ENCODE measurements at regions not wholly inside any gene's neighbourhood (a gene's known extent, or its start where the extent isn't known, plus 50 kb on each side); places are given as distances from the start of the nearest gene placed in this dataset.
A peak's percentile ranks its signal among the peaks of the same experiment; 100 is the strongest.

DNA sequence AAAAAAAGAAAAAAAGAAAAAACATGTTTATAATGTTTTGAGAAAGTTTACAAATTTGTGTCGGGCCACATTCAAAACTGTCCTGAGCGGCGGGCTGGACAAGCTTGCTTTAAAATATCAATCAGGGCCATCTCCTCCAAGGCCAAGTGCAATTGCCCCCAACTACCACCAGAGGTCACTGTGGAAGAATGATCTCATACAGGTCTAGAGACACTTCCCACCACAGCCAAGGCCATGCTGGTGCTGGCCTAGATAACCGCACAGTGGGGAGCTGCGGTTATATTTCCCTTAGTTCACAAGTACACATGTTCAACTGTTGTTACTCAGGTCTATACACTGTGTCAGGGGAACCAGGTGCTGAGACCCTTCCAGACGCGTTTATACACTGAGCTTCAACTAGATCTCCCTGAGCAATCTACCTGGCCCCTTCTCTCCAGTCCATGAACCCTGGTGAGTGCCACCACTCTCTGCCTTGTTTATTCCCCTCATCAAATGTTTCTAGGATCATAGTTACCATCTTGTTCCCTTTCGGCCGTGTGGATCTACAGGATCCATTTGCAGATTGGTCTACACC, 83.8 kb upstream of the CCL2 start:
- peak; percentile 15 to 32 for DNase-seq (ENCODE audit: low read depth in 2 of 2)

DNA sequence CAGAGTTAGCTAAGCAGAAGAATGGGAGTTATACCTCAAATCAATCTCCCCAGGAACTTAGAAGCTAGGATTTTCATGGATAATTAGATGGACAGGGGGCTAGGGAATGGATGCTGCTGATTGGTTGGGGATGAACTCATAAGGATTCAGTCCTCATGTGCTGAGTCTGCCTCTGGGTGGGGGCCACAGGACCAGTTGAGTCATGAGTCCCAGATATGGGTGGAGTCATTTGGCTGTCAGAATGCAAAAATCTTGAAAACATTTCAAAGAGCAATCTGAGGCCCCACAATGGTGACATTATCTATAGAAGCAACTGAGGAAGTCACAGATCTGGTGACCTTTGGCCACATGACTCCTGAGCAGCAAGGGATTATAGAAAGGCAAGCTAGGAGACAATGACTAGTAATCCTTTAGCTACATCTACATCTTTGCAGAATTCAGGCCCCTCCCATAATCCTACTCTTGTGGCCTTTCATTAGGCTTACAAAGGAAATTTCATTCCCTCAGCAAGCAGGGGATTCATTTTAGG, 82.6 kb upstream of the CCL2 start:
- DNase-seq (ENCODE audit: low read depth in 2 of 2), result no peak

DNA sequence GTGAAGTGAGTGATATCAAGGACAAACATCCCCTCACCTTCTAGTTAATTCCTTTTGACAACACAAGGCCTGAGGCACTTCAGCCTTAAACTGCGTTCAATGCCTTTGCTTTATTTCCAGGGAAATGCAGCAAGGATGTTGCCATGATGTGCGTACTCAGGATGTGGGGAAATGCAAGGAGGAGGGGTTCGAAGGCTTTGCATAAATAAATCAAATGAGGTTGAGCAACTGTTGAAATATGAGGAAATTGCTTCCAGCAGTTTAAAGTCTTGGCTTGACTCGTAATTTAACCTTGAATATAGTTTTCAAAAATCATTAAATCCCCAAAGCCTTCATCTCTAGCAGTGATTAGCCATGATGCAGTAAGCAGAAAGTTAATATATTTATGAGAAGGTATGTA, 81.8 kb upstream of the CCL2 start:
- DNase-seq (ENCODE audit: low read depth in 2 of 2), result no peak

DNA sequence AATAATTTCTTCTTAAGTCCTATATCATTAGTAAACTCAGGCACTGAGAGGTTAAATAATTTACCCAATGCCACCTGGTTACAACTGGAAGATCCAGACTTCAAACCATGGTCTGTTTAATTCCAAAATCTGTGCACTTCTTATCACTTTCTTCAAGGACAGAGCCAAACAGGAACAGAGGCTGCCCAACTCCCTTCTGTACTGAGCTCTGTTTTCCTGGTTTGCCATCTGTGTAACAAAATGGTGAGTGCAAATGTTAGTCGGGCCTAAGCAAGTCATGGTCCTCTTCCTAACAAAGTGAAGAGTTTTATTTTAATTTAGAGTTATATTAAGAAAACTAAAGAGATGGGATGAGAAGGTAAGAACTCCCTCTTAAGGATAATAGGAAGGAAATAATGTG, 80.6 kb upstream of the CCL2 start:
- DNase-seq (ENCODE audit: low read depth in 2 of 2), result no peak

DNA sequence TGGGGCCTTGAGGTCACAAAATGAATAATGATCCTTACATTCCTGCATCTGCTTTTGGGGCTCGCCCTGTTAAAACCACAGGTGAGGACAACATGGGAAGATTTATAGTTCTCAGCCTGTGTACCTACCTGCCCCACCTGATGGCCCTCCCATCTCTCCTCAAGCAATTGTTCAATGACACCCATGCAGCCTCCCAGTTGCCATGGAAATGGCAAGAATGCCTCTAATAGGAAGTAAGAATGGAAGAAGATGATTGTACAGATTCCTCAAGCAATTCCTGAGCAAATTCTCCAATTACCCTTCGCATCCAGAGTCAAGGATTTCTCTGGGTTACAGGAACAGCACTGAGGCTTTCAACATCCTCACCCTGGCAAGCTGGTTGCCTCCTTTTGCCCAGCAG, 78.6 kb upstream of the CCL2 start:
- no peak for DNase-seq (ENCODE audit: low read depth in 2 of 2)

DNA sequence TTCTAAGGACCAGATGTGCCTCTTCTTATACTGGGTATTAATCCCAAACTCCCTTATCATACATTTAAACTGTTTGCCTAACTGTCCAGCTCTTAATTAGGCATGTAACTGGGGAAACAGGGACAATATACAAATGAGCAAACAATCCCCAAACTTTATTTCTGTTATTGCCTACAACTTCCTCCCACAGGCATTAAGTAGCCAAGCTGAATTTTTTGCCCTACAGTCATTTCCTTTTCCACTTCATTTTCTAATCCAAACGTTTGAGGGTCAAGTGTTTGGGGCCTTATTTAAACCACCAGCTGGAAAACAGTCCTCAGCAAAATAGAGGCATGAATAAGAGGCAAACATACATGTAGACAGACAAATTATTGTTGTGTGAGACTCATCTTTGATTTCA, 77.4 kb upstream of the CCL2 start:
- DNase-seq (ENCODE audit: low read depth in 2 of 2), result no peak

DNA sequence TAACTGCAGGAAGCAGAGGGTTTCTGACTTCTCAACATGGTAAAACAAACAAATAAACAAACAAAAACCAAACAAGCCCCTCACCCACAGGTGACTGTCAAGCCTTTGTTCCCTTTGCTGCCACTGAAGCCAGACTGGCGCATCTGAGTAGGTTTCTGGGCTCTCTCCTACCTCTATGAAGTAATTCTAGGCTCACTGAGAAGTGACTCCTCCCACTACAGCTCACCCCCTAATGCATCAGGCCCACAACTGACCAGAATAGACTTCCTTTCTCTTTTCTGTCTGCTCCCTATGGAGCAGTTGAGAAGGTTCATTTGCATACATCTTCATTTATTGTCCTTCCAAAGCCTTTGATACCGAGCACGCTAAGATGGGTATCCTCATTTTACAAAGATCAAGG, 77.0 kb upstream of the CCL2 start:
- no peak for DNase-seq (ENCODE audit: low read depth in 2 of 2)

DNA sequence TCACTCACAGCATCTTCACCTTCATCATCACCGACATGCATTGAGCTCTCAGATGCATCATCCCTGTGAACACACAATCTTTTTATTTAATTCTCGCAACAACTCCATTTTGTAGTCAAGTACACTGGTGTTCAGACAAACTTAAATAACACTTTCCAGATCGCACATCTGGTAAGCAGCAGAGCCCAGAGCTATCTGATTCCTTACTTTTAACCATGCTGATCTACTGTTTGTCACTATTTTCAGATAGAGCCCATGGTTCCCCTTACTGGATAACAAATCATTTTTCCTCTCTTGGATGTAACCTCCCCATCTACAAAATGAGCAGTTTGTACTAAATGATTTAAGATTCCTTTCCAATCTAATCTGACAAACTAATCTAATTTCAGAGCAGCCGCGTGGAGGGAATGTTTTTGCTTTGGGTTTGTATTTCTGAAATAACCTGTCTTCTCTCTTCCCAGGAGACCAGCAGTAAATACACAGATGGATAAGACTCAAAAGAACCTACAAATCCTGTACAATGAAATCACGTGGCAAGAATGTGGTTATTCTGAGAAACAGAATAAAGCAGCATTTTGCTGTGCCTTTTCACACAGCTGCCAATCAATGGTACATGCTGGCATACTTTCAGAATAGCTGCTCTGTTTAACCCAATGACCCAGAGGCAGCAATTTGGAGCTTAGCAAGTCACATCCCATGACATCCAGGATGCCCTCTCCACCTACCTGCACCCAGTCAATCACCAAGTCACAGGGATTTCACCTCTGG, 72.9 kb upstream of the CCL2 start:
- no peak for DNase-seq (ENCODE audit: low read depth in 2 of 2)

DNA sequence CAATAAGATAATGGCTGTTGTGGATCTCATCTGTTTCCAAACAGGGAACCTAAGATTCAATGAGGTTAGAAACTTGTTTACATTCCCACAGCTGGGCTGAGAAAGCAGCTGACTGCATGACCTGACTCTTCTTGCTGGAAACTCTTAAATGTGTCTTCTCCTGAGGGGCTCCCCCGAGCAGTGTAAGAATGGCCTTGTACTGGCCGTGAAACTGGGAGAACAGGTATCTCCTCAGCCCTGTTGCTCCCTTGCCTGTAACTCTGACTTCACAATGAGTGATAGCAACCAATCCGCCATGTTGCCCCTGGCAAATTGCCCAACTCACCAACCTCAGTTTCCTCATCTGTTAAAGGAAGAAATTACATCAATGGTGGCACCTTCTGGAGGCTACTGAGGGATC, 59.1 kb upstream of the CCL2 start:
- no peak for DNase-seq (ENCODE audit: low read depth in 2 of 2)

DNA sequence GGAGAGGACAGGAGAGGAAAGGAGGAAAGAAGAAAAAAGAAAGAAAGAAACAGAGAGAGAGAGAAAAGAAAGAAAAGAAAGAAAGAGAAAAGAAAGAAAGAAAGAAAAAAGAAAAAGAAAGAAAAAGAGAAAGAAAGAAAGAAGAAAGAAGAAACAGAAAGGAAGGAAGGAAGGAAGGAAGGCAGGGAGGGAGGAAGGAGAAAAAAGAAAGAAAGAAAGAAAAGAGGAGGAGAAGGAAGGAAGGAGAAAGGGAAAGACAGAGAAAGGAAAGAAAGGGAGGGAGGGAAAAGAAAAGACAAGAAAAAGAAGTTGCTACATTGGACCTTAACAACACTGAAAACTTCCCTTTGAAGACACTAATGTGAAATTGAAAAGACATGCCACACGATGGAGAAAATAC, 56.6 kb upstream of the CCL2 start:
- DNase-seq (ENCODE audit: low read depth in 2 of 2), result no peak

DNA sequence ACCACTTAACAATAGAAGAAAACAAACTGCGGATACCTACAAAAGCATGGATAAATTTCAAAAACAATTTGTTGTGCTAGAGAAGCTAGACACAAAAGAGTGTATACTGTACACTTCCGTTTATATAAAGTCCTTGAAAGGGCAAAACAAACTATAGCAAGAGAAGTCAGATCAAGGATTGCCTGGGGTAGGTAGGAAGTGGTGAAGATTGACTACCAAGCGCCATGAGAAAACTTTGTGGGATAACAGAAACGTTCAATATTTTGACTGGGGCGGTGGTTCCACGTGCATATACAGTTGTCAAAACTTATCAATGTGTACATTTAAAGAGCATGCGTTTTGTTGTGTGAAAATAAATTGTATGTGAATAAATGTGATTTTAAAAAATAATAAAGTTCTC, 55.6 kb upstream of the CCL2 start:
- DNase-seq (ENCODE audit: low read depth in 2 of 2), result no peak

DNA sequence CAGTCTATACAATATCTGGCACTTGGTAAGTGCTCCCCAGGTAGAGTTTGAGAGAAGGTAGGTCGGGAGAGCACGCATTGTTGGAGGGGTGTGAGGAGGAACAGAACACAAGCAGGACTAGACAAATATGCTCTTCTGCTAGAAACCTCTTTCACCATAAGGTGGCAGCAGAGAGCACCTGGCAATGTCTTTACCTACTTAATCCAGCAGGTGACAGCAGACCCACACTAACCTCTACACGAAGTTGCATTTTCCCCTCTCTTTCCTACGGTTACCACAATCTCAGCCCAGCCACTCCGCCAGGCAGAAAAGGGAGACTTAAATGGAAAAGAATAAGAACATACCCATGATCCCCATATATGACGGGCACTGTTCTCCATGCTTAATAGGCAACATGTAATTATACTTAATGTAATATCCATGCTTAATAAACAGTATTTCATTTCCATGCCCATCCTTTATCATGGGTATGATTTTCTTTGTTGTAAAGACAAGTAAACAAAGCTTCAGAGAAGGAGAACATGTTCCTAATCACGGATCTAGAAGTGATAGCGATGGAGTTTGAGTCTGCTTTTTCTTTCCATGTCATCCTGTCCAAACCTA, 55.1 kb upstream of the CCL2 start:
- peak; percentile 29 to 36 for DNase-seq (ENCODE audit: low read depth in 2 of 2)

DNA sequence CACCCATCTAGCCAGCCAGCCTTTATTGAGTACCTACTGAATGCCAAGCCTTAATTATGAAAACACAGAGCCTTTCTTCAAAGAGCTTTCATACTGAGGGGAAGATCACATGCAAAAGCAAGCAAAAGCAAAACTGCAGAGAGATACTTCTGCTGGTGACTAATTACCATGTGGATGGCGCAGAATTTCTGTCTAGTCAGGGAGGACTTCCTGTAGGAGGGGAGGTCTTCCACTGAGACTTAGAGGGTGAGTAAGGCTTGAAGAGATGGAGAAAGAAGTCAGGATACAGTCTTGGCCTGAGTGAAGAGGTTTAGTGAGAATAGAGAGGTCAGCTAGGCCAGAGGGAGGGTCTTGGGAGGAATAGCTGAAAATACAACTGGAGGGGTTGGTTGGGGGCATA, 53.9 kb upstream of the CCL2 start:
- no peak for DNase-seq (ENCODE audit: low read depth in 2 of 2)

DNA sequence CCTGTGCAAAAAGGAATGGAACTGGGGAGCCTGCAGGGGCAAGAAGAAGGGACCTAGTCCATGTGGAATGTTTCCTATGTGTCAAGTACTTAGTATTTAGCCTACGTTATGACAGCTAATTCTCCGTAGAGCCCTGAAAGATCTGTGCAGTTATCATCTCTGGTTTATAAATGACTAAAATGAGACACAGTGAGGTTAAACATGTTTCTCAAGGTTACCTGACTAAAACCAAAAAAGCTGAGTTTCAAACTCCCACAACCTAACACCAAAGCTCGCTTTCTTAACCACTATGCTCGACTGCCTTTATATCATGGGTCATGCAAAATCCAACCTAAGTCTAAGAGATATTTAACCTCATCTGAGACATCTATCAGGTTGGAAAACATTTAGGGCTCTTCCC, 53.3 kb upstream of the CCL2 start:
- no peak for DNase-seq (ENCODE audit: low read depth in 2 of 2)

DNA sequence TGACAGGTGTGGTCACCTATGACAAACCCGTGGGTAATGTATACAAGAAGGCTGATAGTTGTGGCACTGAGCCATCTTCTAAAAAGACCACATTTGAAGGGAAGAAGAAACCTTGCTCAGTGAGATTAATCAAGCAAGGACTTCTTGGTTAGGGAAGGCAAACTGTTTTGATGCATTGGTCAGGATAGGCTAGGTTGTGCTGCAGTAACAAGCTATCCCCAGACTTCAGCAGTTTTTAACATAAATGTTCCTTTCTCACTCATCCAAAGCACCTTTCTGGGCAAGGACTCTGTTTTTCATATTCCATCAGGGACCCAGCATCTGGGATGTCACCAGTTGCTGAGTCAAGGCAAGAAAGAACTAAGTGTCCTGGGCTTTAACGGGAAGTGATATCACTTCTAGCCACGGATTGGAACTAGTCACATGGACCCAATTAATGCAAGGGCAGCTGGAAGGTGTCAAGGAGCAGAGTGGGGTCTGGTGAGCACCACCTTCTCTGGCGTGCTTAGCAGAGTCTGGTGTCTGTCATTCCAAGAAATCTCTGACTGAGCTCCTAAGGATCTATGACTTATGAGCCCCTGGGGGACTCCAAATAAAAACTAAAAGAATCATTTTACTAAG, 52.0 kb upstream of the CCL2 start:
- no peak for DNase-seq (ENCODE audit: low read depth in 2 of 2)

DNA sequence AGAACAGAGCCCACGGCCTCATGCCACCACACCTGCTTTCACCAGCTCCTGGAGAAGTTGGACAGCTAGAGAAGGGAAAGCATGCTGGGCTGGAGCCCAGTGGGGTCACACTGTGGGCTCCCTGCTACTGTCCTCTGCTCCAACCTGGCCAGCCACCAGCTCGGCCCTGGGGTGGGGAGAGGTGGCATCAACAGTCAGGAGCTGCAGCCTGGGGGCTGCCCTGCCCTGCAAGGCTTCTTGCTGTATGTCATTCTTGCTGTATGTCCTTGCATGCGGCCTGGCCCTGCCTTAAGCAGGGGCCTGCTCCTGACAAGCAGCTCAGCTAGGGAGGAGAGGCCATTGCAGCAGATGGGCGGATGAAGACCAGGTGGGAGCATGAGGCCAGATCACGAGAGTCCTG, 50.7 kb upstream of the CCL2 start:
- DNase-seq (ENCODE audit: low read depth in 2 of 2), result no peak

Data from stimulated activated CD8-positive, alpha-beta memory T cell treated with anti-CD3 and anti-CD28 coated beads, Interleukin-15, amount 100 ng/mL, for 48 hours (primary cell).